ENCODE measurements at regions not wholly inside any gene's neighbourhood (a gene's known extent, or its start where the extent isn't known, plus 50 kb on each side); places are given as distances from the start of the nearest gene placed in this dataset.

DNA sequence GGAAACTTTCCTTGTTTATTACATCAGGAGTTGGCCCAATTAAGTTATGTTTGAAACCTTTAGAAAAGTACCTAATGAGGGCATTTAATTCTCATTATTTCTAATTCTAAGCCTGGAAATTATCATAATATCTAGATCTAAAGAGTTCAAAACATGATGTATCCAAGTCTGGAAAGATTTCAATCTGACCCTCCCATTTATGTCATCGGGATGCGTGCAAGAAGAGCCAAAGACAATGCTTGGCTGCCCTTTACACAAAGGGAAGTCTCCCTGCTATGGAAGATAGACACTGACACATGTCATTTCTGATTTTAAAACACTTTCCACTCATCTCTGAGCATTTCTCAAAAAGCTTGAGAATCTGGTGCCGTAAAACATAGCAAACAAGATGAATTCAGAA lies 222.4 kb downstream of the ANTXR2 start:
- DNase-seq (ENCODE audit: low read depth), result no peak
- H3K4me3 ChIP-seq (ENCODE audit: low read depth, low read length), result no peak overlapping the region
- TF ChIP-seq, protein P1, sequence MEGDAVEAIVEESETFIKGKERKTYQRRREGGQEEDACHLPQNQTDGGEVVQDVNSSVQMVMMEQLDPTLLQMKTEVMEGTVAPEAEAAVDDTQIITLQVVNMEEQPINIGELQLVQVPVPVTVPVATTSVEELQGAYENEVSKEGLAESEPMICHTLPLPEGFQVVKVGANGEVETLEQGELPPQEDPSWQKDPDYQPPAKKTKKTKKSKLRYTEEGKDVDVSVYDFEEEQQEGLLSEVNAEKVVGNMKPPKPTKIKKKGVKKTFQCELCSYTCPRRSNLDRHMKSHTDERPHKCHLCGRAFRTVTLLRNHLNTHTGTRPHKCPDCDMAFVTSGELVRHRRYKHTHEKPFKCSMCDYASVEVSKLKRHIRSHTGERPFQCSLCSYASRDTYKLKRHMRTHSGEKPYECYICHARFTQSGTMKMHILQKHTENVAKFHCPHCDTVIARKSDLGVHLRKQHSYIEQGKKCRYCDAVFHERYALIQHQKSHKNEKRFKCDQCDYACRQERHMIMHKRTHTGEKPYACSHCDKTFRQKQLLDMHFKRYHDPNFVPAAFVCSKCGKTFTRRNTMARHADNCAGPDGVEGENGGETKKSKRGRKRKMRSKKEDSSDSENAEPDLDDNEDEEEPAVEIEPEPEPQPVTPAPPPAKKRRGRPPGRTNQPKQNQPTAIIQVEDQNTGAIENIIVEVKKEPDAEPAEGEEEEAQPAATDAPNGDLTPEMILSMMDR (conservative IDR thresholded peaks at IDR 0.05; ENCODE audit: low read depth, low read length), result no peak

DNA sequence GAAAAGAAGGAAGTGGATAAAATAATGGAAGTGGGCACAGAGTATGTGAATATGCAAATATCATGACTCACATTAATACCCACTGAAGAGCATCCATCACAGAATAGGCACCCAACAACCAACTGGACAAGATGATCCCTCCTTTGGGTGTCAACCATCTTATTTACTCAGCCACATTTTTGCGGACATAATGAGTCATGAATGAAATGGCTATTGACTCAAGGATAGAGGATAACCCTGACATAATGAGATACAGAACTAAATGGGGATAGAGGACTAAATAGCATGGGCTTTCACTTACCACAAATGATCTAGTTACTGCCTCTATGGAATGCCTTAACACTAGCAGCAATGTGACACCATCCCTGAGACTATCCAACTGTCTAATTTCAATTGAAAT lies 224.7 kb downstream of the ANTXR2 start:
- TF ChIP-seq, protein P1 (conservative IDR thresholded peaks at IDR 0.05; ENCODE audit: low read depth, low read length), result no peak
- H3K4me3 ChIP-seq (ENCODE audit: low read depth, low read length), result no peak overlapping the region
- no peak for DNase-seq (ENCODE audit: low read depth)

DNA sequence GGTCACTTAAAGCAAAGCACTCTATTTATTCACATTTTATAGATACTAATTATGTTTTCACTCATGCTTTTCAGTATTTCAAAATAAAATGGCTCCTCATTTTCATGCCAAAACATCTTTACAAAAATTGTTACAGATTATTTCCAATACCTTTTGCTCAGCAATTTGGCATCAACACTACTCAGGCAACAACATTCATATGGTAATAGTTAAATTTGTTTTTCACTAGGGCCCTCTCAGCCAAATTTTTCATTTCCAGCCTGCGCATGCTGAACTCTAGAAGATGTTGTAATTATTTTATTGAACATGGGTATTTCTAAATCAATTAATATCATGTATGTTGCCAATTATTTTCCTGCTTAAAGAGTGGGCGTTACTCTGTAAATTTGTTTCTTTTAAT lies 225.6 kb downstream of the ANTXR2 start:
- H3K4me3 ChIP-seq (ENCODE audit: low read depth, low read length), result no peak overlapping the region
- TF ChIP-seq, protein P1 (conservative IDR thresholded peaks at IDR 0.05; ENCODE audit: low read depth, low read length), result no peak
- DNase-seq (ENCODE audit: low read depth), result no peak

DNA sequence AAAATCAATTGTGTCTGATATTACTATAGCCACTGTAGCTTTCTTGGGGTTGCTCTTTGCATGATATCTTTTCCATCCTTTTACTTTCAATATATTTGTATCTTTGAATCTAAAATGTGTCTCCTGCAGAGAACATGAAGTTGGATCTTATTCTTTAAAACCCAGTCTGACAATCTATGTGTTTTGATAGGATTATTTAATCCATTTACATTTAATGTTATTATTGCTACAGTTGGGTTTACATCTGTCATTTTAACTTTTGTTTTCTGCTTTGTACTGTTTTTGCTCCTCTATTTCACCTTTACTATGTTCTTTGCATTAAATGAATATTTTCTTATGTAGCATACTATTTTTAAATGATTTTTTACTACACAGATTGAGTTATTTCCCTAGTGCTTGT lies 230.9 kb downstream of the ANTXR2 start:
- no peak for DNase-seq (ENCODE audit: low read depth)
- no peak overlapping the region for H3K4me3 ChIP-seq (ENCODE audit: low read depth, low read length)
- TF ChIP-seq, protein P1 (conservative IDR thresholded peaks at IDR 0.05; ENCODE audit: low read depth, low read length), result no peak

DNA sequence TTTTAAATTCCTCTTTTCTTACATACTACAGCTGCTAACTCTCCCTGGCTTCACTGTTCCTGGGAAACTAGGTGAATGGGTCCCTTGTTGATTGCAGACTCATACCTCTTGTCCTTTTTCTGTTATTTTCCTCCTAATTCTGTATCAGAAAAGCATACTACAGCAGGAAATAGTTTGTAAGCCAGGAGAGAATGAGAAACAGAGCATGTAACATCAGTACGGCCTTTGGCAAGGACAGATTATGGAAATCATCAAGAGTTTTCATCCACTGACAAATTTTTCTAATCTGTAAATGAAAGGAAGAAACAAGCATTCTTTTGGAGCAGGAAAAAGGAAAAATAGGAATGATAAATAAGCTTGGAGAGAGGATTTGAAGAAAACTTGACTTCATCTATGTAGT lies 239.2 kb downstream of the ANTXR2 start:
- H3K4me3 ChIP-seq (ENCODE audit: low read depth, low read length), result no peak overlapping the region
- TF ChIP-seq, protein P1 (conservative IDR thresholded peaks at IDR 0.05; ENCODE audit: low read depth, low read length), result no peak
- no peak for DNase-seq (ENCODE audit: low read depth)

DNA sequence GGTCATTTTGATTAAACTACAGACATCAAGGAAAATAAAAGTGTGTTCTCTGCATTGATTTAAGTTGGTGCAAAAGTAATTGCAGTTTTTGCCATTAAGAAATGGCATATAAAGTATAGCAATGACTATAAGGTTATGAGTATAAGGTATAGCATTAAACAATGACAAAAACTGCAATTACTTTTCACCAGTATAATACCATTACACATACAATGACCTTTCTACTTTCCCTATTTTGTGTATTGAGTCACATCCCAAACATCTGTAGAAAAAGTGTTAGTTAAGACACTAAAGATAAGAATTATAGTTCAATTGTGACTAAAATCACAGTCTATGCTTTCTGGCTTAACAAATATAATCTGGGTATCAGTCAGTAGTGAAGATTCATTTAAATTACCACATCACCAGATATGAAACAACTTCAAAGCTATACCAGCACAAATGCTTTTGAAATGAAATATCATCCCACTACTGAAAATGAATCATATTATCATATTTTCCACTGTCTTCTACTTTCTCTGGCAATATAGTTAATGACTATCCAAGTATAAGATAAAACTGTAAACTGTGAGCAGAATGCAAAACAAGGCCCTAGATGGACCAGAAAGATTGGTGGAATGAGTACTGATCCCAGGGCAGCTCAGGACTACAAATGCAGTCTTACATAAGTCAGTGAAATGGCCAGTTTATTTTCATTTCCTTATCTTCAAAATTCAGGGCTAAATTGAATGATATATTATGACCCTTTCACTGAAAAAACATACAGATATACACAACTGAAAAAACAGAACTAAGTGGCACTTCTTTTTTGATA lies 241.1 kb downstream of the ANTXR2 start:
- H3K4me3 ChIP-seq (ENCODE audit: low read depth, low read length), result no peak overlapping the region
- no peak for DNase-seq (ENCODE audit: low read depth)
- TF ChIP-seq, protein P1 (conservative IDR thresholded peaks at IDR 0.05; ENCODE audit: low read depth, low read length), result no peak

DNA sequence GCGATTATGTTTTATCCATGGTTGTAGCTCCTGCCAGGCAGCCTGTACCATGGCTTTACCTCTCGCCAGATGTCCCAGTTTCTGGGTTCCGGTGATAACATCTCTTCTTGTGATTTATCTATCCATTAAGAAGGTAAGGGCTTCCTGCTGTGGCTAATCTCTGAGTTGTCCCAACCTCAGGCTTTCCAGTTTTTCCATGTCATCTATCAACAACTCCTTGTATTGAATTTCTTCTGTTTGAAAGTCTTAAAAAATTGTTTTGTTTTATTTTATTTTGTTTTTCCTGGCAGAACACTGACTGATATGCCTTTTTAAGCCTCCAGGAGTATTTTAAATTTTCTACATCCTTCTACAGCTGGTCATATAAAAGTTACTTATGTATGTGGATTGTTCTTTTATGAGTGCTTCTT lies 241.9 kb downstream of the ANTXR2 start:
- no peak overlapping the region for H3K4me3 ChIP-seq (ENCODE audit: low read depth, low read length)
- TF ChIP-seq, protein P1 (conservative IDR thresholded peaks at IDR 0.05; ENCODE audit: low read depth, low read length), result no peak
- no peak for DNase-seq (ENCODE audit: low read depth)
